ENCODE measurements at regions not wholly inside any gene's neighbourhood (a gene's known extent, or its start where the extent isn't known, plus 50 kb on each side); places are given as distances from the start of the nearest gene placed in this dataset.

DNA sequence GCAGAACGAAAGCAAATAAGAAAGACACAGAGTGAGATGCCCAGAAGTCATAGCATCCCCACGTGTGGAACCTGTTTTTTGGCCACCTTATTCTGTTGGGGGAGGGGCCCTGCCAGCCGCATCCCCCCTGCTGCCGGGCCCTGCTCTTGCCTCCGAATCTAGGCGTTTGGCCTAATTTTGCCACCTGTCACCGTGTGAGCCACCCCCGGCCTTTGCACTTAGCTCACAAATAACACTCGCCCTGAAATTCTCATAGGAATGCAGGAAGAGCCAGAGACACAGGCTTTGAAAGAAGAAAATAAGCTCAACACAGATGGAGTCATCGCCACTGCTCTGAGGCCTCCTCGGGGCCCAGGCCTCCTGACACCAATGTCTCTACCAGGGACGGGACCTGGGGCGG is 522.6 kb upstream of the SALL3 start:
- TF ChIP-seq, protein P1, sequence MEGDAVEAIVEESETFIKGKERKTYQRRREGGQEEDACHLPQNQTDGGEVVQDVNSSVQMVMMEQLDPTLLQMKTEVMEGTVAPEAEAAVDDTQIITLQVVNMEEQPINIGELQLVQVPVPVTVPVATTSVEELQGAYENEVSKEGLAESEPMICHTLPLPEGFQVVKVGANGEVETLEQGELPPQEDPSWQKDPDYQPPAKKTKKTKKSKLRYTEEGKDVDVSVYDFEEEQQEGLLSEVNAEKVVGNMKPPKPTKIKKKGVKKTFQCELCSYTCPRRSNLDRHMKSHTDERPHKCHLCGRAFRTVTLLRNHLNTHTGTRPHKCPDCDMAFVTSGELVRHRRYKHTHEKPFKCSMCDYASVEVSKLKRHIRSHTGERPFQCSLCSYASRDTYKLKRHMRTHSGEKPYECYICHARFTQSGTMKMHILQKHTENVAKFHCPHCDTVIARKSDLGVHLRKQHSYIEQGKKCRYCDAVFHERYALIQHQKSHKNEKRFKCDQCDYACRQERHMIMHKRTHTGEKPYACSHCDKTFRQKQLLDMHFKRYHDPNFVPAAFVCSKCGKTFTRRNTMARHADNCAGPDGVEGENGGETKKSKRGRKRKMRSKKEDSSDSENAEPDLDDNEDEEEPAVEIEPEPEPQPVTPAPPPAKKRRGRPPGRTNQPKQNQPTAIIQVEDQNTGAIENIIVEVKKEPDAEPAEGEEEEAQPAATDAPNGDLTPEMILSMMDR (IDR thresholded peaks at IDR 0.05): no peak

DNA sequence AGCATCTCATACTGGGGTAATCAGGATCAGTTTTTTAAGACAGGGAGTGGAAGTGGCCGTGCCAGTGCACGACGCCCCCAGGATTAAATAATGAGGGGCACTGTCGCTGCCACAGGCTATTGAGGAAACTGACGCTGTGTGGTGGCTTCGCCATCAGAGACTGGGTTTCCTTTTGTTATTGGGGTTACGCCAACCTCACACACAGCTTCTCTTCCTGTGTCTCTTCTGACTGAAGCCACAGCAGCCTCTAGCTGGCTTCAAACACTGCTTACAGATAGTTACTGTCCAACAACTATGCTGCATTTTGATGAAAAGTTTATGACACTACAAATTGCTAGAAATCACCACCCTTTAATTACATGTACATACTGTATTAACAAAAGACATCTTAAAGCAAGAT is 521.9 kb upstream of the SALL3 start:
- TF ChIP-seq, protein P1 (IDR thresholded peaks at IDR 0.05): no peak

DNA sequence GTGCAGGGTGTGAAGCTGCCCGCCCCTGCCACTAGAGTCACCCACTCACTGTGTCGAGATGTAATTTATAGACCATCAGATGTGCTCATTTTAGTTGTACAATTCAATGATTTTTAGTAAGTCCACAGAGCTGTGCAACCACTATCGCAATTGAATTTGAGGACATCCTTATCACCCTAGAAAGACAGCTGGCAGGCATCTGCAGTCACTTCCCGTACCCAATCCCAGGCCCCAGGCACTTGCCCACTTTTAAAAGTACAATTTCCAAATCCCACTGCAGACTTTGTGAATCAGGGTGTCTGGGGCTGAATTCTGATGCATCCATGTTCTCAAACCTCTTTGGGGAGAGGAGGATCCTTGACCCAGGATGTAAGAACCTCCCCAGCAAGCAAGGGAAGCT is 521.3 kb upstream of the SALL3 start:
- TF ChIP-seq, protein P1 (IDR thresholded peaks at IDR 0.05): no peak

DNA sequence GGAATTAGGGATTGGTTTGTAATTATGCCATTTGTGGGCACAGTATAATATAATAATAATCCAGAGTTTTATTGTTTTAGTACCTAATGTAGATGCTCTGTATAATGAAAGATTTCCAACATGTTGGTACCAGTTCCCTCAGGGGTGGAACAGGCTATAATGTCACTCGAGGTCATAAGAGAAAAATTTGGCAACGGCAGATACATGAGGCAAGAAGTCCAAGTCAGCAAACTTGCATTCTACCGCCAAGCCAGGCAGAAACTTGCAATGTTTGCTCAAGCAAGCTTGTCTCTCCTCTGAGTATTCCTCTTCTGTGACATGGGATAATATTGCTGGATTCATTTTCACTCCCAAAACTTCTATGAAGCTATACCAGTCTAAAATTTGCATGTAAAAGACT is 520.0 kb upstream of the SALL3 start:
- TF ChIP-seq, protein P1 (IDR thresholded peaks at IDR 0.05): no peak

DNA sequence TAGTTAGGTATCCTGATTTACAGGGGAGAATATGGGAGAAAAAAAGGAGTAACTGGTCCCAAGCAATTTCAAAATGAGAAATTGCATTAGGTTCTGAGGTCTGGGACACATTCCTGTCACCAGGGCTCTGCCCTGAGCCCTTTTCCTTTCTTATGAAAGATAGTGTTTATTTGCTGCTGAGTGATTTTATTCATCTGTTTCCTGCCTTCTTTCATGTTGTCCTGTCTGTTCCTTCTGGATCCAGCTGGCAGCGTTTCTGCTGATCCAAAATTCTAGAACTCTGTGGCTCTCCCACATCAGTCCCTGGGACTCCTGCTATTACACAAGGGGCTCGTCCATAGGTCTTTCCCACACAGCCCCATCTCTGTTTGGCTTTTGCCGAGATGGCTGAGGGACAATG is 519.1 kb upstream of the SALL3 start:
- TF ChIP-seq, protein P1 (IDR thresholded peaks at IDR 0.05): no peak

DNA sequence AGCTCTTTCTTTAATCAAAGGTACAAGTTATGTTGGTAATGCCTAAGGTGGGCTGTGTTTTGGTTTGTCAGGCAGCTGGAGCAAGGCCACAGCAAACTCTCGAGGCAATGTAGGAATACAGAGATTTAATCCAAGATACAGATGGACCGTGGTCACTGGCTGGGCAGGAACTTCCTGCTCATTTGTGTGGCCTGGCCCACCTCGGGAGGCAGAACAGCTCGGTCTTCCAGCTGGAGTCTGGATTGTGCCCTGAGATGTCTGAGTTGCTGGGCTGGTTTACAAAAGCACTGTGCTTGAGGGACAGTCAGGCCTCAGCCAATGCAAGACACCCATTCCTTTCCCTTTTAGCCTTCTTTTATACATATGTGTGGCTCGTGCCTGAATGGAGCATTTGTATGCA is 506.1 kb upstream of the SALL3 start:
- TF ChIP-seq, protein P1 (IDR thresholded peaks at IDR 0.05): no peak

DNA sequence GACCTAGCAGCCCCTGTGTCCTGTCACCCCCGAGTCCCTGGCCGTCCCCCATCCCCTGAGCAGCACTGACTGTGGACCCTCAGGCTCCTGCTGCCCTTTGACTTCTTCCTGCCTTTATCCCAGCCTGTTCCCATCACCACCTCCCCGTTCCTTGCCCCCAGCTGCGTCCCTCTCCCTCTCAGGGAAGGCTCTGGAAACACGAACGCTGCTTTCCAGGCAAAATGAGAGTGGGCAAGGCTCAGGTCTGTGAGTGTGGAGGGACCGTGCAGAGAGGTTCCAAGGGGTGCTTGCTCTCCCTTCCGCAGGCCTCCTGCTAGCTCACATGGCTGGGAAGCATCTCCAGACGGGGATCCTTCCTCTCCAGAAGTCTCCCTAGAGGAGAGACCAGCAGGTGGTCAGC is 501.8 kb upstream of the SALL3 start:
- TF ChIP-seq, protein P1 (IDR thresholded peaks at IDR 0.05): no peak

DNA sequence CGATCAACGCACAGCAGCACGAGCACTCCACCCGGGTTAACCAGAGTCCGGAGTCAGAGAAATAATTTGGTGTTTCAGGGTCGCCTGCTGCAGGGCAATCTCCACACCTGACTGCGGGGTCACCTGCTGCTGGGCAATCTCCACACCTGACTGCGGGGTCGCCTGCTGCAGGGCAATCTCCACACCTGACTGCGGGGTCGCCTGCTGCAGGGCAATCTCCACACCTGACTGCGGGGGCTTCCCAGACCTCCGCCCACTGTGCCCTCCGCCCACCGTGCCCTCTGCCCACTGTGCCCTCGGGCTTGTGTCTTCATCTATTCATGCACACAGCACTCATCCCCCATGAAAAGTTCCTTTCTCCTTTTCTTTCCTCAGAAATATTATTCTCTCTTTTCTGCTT is 500.2 kb upstream of the SALL3 start:
- TF ChIP-seq, protein P1 (IDR thresholded peaks at IDR 0.05): no peak

Measured in LNCAP (cell line).